SK-N-SH treated with all-trans-retinoic acid at 6 μM for 48 hours (cell line): ENCODE measurements at regions not wholly inside any gene's neighbourhood (a gene's known extent, or its start where the extent isn't known, plus 50 kb on each side); places are given as distances from the start of the nearest gene placed in this dataset.

Experiments used
- ATAC-seq: fragments of 200-7000 bp; cut with Tn5 transposase; 3 replicates; pipeline ENCODE4 v1.9.1; 2020; ENCODE audit warnings: mild to moderate bottlenecking, moderate library complexity
- CREB5 ChIP-seq: fragments of 250-450 bp; sonication (Bioruptor Pico); IDR thresholded peaks from 2 replicates; pipeline ENCODE4 v1.5.1; 2020; ENCODE audit warnings: low read depth, mild to moderate bottlenecking, moderate library complexity
- CSDC2 ChIP-seq: fragments of 250-450 bp; sonication (Bioruptor Pico); IDR thresholded peaks from 2 replicates; pipeline ENCODE4 v1.5.0; 2020; ENCODE audit warnings: mild to moderate bottlenecking, moderate library complexity
- CSRNP3 ChIP-seq: fragments of 250-450 bp; sonication (Bioruptor Pico); IDR thresholded peaks from 2 replicates; pipeline ENCODE4 v1.5.1; 2021; ENCODE audit warnings: mild to moderate bottlenecking, moderate library complexity
- ESRRG ChIP-seq: fragments of 250-450 bp; sonication (Bioruptor Pico); IDR thresholded peaks from 2 replicates; pipeline ENCODE4 v1.6.1; 2021; ENCODE audit warnings: mild to moderate bottlenecking
- GLIS3 ChIP-seq: fragments of 250-450 bp; sonication (Bioruptor Pico); IDR thresholded peaks from 2 replicates; pipeline ENCODE4 v1.5.0; 2020; ENCODE audit warnings: mild to moderate bottlenecking, moderate library complexity
- ISL1 ChIP-seq: fragments of 250-450 bp; sonication (Bioruptor Pico); IDR thresholded peaks from 2 replicates; pipeline ENCODE4 v2.1.2; 2022; ENCODE audit warnings: mild to moderate bottlenecking, moderate library complexity
- OSR1 ChIP-seq: fragments of 250-450 bp; sonication (Bioruptor Pico); IDR thresholded peaks from 2 replicates; pipeline ENCODE4 v1.8.0; 2022; ENCODE audit warnings: moderate library complexity, mild to moderate bottlenecking, inconsistent platforms
- PATZ1 ChIP-seq: fragments of 250-450 bp; sonication (Bioruptor Pico); IDR thresholded peaks from 2 replicates; pipeline ENCODE4 v1.8.0; 2020; ENCODE audit warnings: mild to moderate bottlenecking, moderate library complexity, borderline replicate concordance
- POU6F1 ChIP-seq: fragments of 250-450 bp; sonication (Bioruptor Pico); IDR thresholded peaks from 2 replicates; pipeline ENCODE4 v1.8.0; 2021; ENCODE audit warnings: low read depth, mild to moderate bottlenecking, moderate library complexity, borderline replicate concordance
- RARB ChIP-seq: fragments of 250-450 bp; sonication (Bioruptor Pico); IDR thresholded peaks from 2 replicates; pipeline ENCODE4 v1.8.0; 2021; ENCODE audit warnings: mild to moderate bottlenecking, moderate library complexity
- TCF4 ChIP-seq: fragments of 250-450 bp; sonication (Bioruptor Pico); IDR thresholded peaks from 2 replicates; pipeline ENCODE4 v1.8.0; 2021; ENCODE audit warnings: mild to moderate bottlenecking, moderate library complexity, borderline replicate concordance
- TOX ChIP-seq: fragments of 250-450 bp; sonication (Bioruptor Pico); IDR thresholded peaks from 2 replicates; pipeline ENCODE4 v1.8.0; 2021; ENCODE audit warnings: mild to moderate bottlenecking, moderate library complexity, borderline replicate concordance
- TSHZ2 ChIP-seq: fragments of 250-450 bp; sonication (Bioruptor Pico); IDR thresholded peaks from 2 replicates; pipeline ENCODE4 v1.5.0; 2020; ENCODE audit warnings: mild to moderate bottlenecking, moderate library complexity
- ZC3H10 ChIP-seq: fragments of 250-450 bp; sonication (Bioruptor Pico); IDR thresholded peaks from 2 replicates; pipeline ENCODE4 v1.5.1; 2021; ENCODE audit warnings: mild to moderate bottlenecking, moderate library complexity
- ZFP30 ChIP-seq: fragments of 450-650 bp; formaldehyde crosslinking; IDR thresholded peaks from 2 replicates; pipeline ENCODE4 v1.5.0; 2022; ENCODE audit warnings: mild to moderate bottlenecking, moderate library complexity
- ZNF565 ChIP-seq: fragments of 450-650 bp; formaldehyde crosslinking; conservative IDR thresholded peaks from 2 replicates; pipeline ENCODE4 v1.5.0; 2020; ENCODE audit warnings: low read depth, mild to moderate bottlenecking, moderate library complexity
- ZNF70 ChIP-seq: fragments of 450-650 bp; formaldehyde crosslinking; IDR thresholded peaks from 2 replicates; pipeline ENCODE4 v1.5.0; 2020; ENCODE audit warnings: mild to moderate bottlenecking, moderate library complexity
- ZNF8 ChIP-seq: fragments of 450-650 bp; formaldehyde crosslinking; IDR thresholded peaks from 2 replicates; pipeline ENCODE4 v1.5.0; 2020; ENCODE audit warnings: mild to moderate bottlenecking, moderate library complexity

- ATAC-seq, result no peak
- TF ChIP-seq GLIS3 (CRISPR knock-in tag) (no peak), CSRNP3 (CRISPR knock-in tag) (no peak), CSDC2 (CRISPR knock-in tag) (no peak), ZNF565 (CRISPR knock-in tag) (no peak), POU6F1 (no peak), ZNF70 (CRISPR knock-in tag) (no peak)
- TF ChIP-seq, all 23 proteins: peak for 0
Measured at GRCh38 chr4:124331781-124332180, 380.8 kb downstream of the ANKRD50 start.

GRCh38 chr4:124333466-124333865, 379.1 kb downstream of the ANKRD50 start:
- no peak for ATAC-seq
- TF ChIP-seq ZNF70 (CRISPR knock-in tag), result no peak
- no peak for TF ChIP-seq ESRRG
- TF ChIP-seq CSDC2 (CRISPR knock-in tag), result no peak
- no peak for TF ChIP-seq ZFP30
- no peak for TF ChIP-seq TOX (CRISPR knock-in tag)
- TF ChIP-seq TCF4, result no peak
- TF ChIP-seq, all 23 proteins: peak for 0

- peak; percentile 97 for ATAC-seq
- TF ChIP-seq ISL1 (CRISPR knock-in tag) (peak; percentile 20; the same call in 1 of the 2 replicates), ZNF8 (CRISPR knock-in tag) (no peak), CREB5 (CRISPR knock-in tag) (no peak), OSR1 (no peak), CSDC2 (CRISPR knock-in tag) (no peak), RARB (CRISPR knock-in tag) (no peak)
Measured at GRCh38 chr4:124334119-124334518, 378.4 kb downstream of the ANKRD50 start.

- ATAC-seq, result no peak
- no peak for TF ChIP-seq TSHZ2 (CRISPR knock-in tag)
- TF ChIP-seq RARB (CRISPR knock-in tag), result no peak
- no peak for TF ChIP-seq PATZ1 (CRISPR knock-in tag)
- peak; percentile 62; the same call in 1 of the 2 replicates for TF ChIP-seq TCF4
- TF ChIP-seq CREB5 (CRISPR knock-in tag), result no peak
- TF ChIP-seq ZC3H10 (CRISPR knock-in tag), result no peak
Measured at GRCh38 chr4:124337874-124338273, 374.7 kb downstream of the ANKRD50 start.
